Suprapubic skin (tissue), 4 donors: ENCODE measurements at regions not wholly inside any gene's neighbourhood (a gene's known extent, or its start where the extent isn't known, plus 50 kb on each side); places are given as distances from the start of the nearest gene placed in this dataset.

Experiments
- CTCF ChIP-seq, 2 donors: fragments of 200-600 bp in 1 of 2; fragments of 450-650 bp in 1 of 2; sonication (generic) in 1 of 2; IDR thresholded peaks; one replicate each; pipeline ENCODE4 v1.5.1; 2016 to 2019; ENCODE audit warnings: antibody characterized with exemption in 2 of 2, mild to moderate bottlenecking in 1 of 2, moderate library complexity in 1 of 2
- EP300 ChIP-seq: sonication (generic); formaldehyde crosslinking; IDR thresholded peaks from one replicate; pipeline ENCODE4 v1.6.1; 2017; ENCODE audit warnings: antibody characterized with exemption
- POLR2A ChIP-seq, 2 donors: fragments of 450-650 bp; IDR thresholded peaks; one replicate each; pipeline ENCODE4 v1.6.1; 2017; ENCODE audit warnings: antibody characterized with exemption in 2 of 2, mild to moderate bottlenecking in 2 of 2, moderate library complexity in 2 of 2
- POLR2AphosphoS5 ChIP-seq, 3 donors: sonication (generic); formaldehyde crosslinking; IDR thresholded peaks; one replicate each; pipeline ENCODE4 v1.6.1; 2017; ENCODE audit warnings: antibody characterized with exemption in 3 of 3

GRCh38 chr3:64827019-64827418, 139.2 kb upstream of the ADAMTS9 start:
- no peak for TF ChIP-seq CTCF (IDR thresholded peaks at IDR 0.05)
- no peak for TF ChIP-seq POLR2AphosphoS5 (IDR thresholded peaks at IDR 0.05)
- no peak for TF ChIP-seq POLR2A (IDR thresholded peaks at IDR 0.05)
- TF ChIP-seq EP300 = no peak
